B cell (primary cell): ENCODE measurements at regions not wholly inside any gene's neighbourhood (a gene's known extent, or its start where the extent isn't known, plus 50 kb on each side); places are given as distances from the start of the nearest gene placed in this dataset.

Experiments
- CTCF ChIP-seq: fragments of 200-600 bp; IDR thresholded peaks from one replicate; pipeline ENCODE4 v1.8.0; 2022; ENCODE audit warnings: antibody characterized with exemption, mild to moderate bottlenecking
- EZH2 ChIP-seq: IDR thresholded peaks from 2 replicates; pipeline ENCODE4 v1.6.1; 2012; ENCODE audit warnings: borderline replicate concordance, low read depth, mild to moderate bottlenecking, moderate library complexity, low read length; ENCODE audit not compliant: insufficient read depth, poor library complexity, severe bottlenecking

GRCh38 chr3:118578559-118578958, 456.1 kb downstream of the IGSF11 start:
- TF ChIP-seq CTCF (no peak), EZH2 (no peak)
